SK-N-SH treated with all-trans-retinoic acid at 6 μM for 48 hours (cell line): ENCODE measurements at regions not wholly inside any gene's neighbourhood (a gene's known extent, or its start where the extent isn't known, plus 50 kb on each side); places are given as distances from the start of the nearest gene placed in this dataset.
"Not testable (repeated sequence)": the region's sequence is repeated elsewhere in the genome, so short reads cannot be mapped to it uniquely, and the experiment has no call there.

ENCODE experiments used
- ATAC-seq: fragments of 200-7000 bp; cut with Tn5 transposase; 3 replicates; pipeline ENCODE4 v1.9.1; 2020; ENCODE audit warnings: mild to moderate bottlenecking, moderate library complexity
- ARNTL ChIP-seq: fragments of 450-650 bp; formaldehyde crosslinking; IDR thresholded peaks from 2 replicates; pipeline ENCODE4 v1.5.0; 2020; ENCODE audit warnings: low read depth, mild to moderate bottlenecking, moderate library complexity, borderline replicate concordance
- BACH2 ChIP-seq: fragments of 250-450 bp; sonication (Bioruptor Pico); IDR thresholded peaks from 2 replicates; pipeline ENCODE4 v1.9.0; 2021; ENCODE audit warnings: mild to moderate bottlenecking, borderline replicate concordance
- CSDC2 ChIP-seq: fragments of 250-450 bp; sonication (Bioruptor Pico); IDR thresholded peaks from 2 replicates; pipeline ENCODE4 v1.5.0; 2020; ENCODE audit warnings: mild to moderate bottlenecking, moderate library complexity
- CSRNP3 ChIP-seq: fragments of 250-450 bp; sonication (Bioruptor Pico); IDR thresholded peaks from 2 replicates; pipeline ENCODE4 v1.5.1; 2021; ENCODE audit warnings: mild to moderate bottlenecking, moderate library complexity
- ESRRG ChIP-seq: fragments of 250-450 bp; sonication (Bioruptor Pico); IDR thresholded peaks from 2 replicates; pipeline ENCODE4 v1.6.1; 2021; ENCODE audit warnings: mild to moderate bottlenecking
- ISL1 ChIP-seq: fragments of 250-450 bp; sonication (Bioruptor Pico); IDR thresholded peaks from 2 replicates; pipeline ENCODE4 v2.1.2; 2022; ENCODE audit warnings: mild to moderate bottlenecking, moderate library complexity
- OSR1 ChIP-seq: fragments of 250-450 bp; sonication (Bioruptor Pico); IDR thresholded peaks from 2 replicates; pipeline ENCODE4 v1.8.0; 2022; ENCODE audit warnings: moderate library complexity, mild to moderate bottlenecking, inconsistent platforms
- PATZ1 ChIP-seq: fragments of 250-450 bp; sonication (Bioruptor Pico); IDR thresholded peaks from 2 replicates; pipeline ENCODE4 v1.8.0; 2020; ENCODE audit warnings: mild to moderate bottlenecking, moderate library complexity, borderline replicate concordance
- PPARA ChIP-seq: fragments of 250-450 bp; sonication (Bioruptor Pico); IDR thresholded peaks from 2 replicates; pipeline ENCODE4 v1.5.0; 2020; ENCODE audit warnings: mild to moderate bottlenecking, borderline replicate concordance
- RARB ChIP-seq: fragments of 250-450 bp; sonication (Bioruptor Pico); IDR thresholded peaks from 2 replicates; pipeline ENCODE4 v1.8.0; 2021; ENCODE audit warnings: mild to moderate bottlenecking, moderate library complexity
- TCF4 ChIP-seq: fragments of 250-450 bp; sonication (Bioruptor Pico); IDR thresholded peaks from 2 replicates; pipeline ENCODE4 v1.8.0; 2021; ENCODE audit warnings: mild to moderate bottlenecking, moderate library complexity, borderline replicate concordance
- TOX ChIP-seq: fragments of 250-450 bp; sonication (Bioruptor Pico); IDR thresholded peaks from 2 replicates; pipeline ENCODE4 v1.8.0; 2021; ENCODE audit warnings: mild to moderate bottlenecking, moderate library complexity, borderline replicate concordance
- TSHZ2 ChIP-seq: fragments of 250-450 bp; sonication (Bioruptor Pico); IDR thresholded peaks from 2 replicates; pipeline ENCODE4 v1.5.0; 2020; ENCODE audit warnings: mild to moderate bottlenecking, moderate library complexity
- ZC3H10 ChIP-seq: fragments of 250-450 bp; sonication (Bioruptor Pico); IDR thresholded peaks from 2 replicates; pipeline ENCODE4 v1.5.1; 2021; ENCODE audit warnings: mild to moderate bottlenecking, moderate library complexity
- ZNF565 ChIP-seq: fragments of 450-650 bp; formaldehyde crosslinking; conservative IDR thresholded peaks from 2 replicates; pipeline ENCODE4 v1.5.0; 2020; ENCODE audit warnings: low read depth, mild to moderate bottlenecking, moderate library complexity
- ZNF70 ChIP-seq: fragments of 450-650 bp; formaldehyde crosslinking; IDR thresholded peaks from 2 replicates; pipeline ENCODE4 v1.5.0; 2020; ENCODE audit warnings: mild to moderate bottlenecking, moderate library complexity
- ZNF8 ChIP-seq: fragments of 450-650 bp; formaldehyde crosslinking; IDR thresholded peaks from 2 replicates; pipeline ENCODE4 v1.5.0; 2020; ENCODE audit warnings: mild to moderate bottlenecking, moderate library complexity
- TF ChIP-seq, protein P1 (sequence below): fragments of 250-450 bp; sonication (Bioruptor Pico); IDR thresholded peaks from 2 replicates; pipeline ENCODE4 v1.5.1; 2020; ENCODE audit warnings: low read depth, mild to moderate bottlenecking, moderate library complexity

DNA sequence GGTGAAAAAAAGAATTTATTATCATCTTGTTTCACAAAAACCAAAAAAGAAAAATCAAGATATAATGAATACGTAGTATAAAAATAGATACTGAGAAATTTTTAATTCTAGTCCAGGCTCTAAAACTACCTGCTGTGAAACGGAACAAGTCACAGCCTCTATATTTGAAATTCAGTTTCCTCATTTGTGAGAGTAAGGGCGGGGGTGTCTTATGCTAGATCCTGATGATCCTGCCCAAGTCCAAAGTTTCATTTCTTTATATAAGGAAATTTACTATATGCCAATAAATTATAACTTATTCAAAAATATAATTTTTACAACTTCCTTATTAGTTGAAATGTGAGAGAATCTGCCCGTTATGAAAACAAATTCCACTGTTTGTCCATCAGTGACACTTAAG, 385.7 kb downstream of the CGGBP1 start:
- TF ChIP-seq, protein P1, sequence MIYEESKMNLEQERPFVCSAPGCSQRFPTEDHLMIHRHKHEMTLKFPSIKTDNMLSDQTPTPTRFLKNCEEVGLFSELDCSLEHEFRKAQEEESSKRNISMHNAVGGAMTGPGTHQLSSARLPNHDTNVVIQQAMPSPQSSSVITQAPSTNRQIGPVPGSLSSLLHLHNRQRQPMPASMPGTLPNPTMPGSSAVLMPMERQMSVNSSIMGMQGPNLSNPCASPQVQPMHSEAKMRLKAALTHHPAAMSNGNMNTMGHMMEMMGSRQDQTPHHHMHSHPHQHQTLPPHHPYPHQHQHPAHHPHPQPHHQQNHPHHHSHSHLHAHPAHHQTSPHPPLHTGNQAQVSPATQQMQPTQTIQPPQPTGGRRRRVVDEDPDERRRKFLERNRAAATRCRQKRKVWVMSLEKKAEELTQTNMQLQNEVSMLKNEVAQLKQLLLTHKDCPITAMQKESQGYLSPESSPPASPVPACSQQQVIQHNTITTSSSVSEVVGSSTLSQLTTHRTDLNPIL: no peak
- TF ChIP-seq CSDC2 (no peak), PPARA (CRISPR knock-in tag) (no peak), PATZ1 (no peak), ARNTL (no peak), OSR1 (no peak), ZC3H10 (CRISPR knock-in tag) (no peak), ZNF70 (no peak), ESRRG (CRISPR knock-in tag) (no peak), CSRNP3 (CRISPR knock-in tag) (no peak), ZNF565 (CRISPR knock-in tag) (no peak), TOX (CRISPR knock-in tag) (no peak)
- TF ChIP-seq, all 23 proteins: peak for 0

DNA sequence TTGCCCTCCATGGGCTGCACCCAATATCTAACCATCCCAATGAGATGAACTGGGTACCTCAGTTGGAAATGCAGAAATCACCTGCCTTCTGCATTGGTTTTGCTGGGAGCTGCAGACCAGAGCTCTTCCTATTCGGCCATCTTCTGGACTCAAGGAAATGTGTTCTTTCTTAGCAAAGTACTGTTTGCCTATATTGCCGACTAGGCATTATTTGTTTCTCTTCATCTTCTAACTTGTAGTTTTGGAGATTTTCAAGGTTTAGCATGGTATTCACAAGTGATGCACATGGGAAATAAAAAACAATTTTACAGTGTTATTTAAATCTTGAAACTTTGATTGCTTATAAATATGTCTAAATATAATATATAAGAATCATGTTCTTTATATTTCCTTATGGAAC, 377.8 kb upstream of the POU1F1 start:
- TF ChIP-seq CSDC2 (no peak), CSRNP3 (CRISPR knock-in tag) (no peak), ZNF8 (no peak), ISL1 (CRISPR knock-in tag) (no peak), TOX (CRISPR knock-in tag) (no peak), BACH2 (CRISPR knock-in tag) (no peak), TCF4 (CRISPR knock-in tag) (no peak), ESRRG (CRISPR knock-in tag) (no peak)
- TF ChIP-seq, protein P1: no peak
- no peak for ATAC-seq

More for the DNA sequence above, 385.7 kb downstream of the CGGBP1 start:
- ATAC-seq: no peak

DNA sequence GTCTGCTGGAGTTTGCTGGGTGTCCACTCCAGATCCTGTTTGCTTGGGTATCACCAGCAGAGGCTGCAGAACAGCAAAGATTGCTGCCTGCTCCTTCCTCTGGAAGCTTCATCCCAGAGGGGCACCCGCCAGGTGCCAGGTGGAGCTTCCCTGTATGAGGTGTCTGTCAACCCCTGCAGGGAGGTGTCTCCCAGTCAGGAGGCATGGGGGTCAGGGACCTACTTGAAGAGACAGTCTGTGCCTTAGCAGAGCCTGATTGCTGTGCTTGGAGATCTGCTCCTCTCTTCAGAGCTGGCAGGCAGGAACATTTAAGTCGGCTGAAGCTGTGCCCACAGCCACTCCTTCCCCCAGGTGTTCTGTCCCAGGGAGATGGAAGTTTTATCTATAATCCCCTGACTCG, 376.8 kb upstream of the POU1F1 start:
- ATAC-seq: not testable (repeated sequence)

- no peak for TF ChIP-seq ZC3H10 (CRISPR knock-in tag)
- ATAC-seq: no peak
Observed at GRCh38 chr3:87634426-87634825, 358.0 kb upstream of the POU1F1 start.

- no peak for ATAC-seq
Observed at GRCh38 chr3:87627316-87627715, 350.9 kb upstream of the POU1F1 start.

More at GRCh38 chr3:87627316-87627715, 350.9 kb upstream of the POU1F1 start:
- no peak for TF ChIP-seq TCF4 (CRISPR knock-in tag)
- TF ChIP-seq CSRNP3 (CRISPR knock-in tag): no peak
- TF ChIP-seq ZNF70: no peak
- TF ChIP-seq ARNTL: no peak
- TF ChIP-seq RARB (CRISPR knock-in tag): no peak
- no peak for TF ChIP-seq TSHZ2 (CRISPR knock-in tag)
- TF ChIP-seq BACH2 (CRISPR knock-in tag): no peak
- TF ChIP-seq ESRRG (CRISPR knock-in tag): no peak
- TF ChIP-seq ZNF8: no peak
- TF ChIP-seq OSR1: no peak
- no peak for TF ChIP-seq PPARA (CRISPR knock-in tag)
- TF ChIP-seq, protein P1: no peak
